ENCODE measurements at regions not wholly inside any gene's neighbourhood (a gene's known extent, or its start where the extent isn't known, plus 50 kb on each side); places are given as distances from the start of the nearest gene placed in this dataset.

- TF ChIP-seq CTCF (tag by site-specific recombination; IDR thresholded peaks at IDR 0.05) (no peak), TSHZ1 (tag by site-specific recombination; IDR thresholded peaks at IDR 0.05; ENCODE audit: borderline replicate concordance) (no peak), ZNF658 (tag by site-specific recombination; IDR thresholded peaks at IDR 0.05) (no peak), MEIS1 (CRISPR knock-in tag; IDR thresholded peaks at IDR 0.05; ENCODE audit: borderline replicate concordance) (no peak), PBX3 (CRISPR knock-in tag; IDR thresholded peaks at IDR 0.05) (no peak), ZFP37 (tag by site-specific recombination; IDR thresholded peaks at IDR 0.05) (no peak), IKZF3 (tag by site-specific recombination; IDR thresholded peaks at IDR 0.05) (no peak), ZNF785 (tag by site-specific recombination; IDR thresholded peaks at IDR 0.05) (no peak), ZNF24 (tag by site-specific recombination; IDR thresholded peaks at IDR 0.05) (no peak), ZNF302 (tag by site-specific recombination; IDR thresholded peaks at IDR 0.05; ENCODE audit: low read depth) (no peak), ZNF146 (tag by site-specific recombination; IDR thresholded peaks at IDR 0.05) (no peak), ZNF621 (tag by site-specific recombination; IDR thresholded peaks at IDR 0.05) (no peak), ZNF692 (tag by site-specific recombination; IDR thresholded peaks at IDR 0.05) (no peak)
Measured at GRCh38 chr13:44317752-44318151, 55.9 kb upstream of the SERP2 start.
